ENCODE measurements at regions not wholly inside any gene's neighbourhood (a gene's known extent, or its start where the extent isn't known, plus 50 kb on each side); places are given as distances from the start of the nearest gene placed in this dataset.

GRCh38 chr10:131742500-131742951 is 158.3 kb upstream of the PPP2R2D start:
- ATAC-seq: no peak
- DNase-seq (ENCODE audit: missing footprints): no peak
- intact Hi-C loops (cut with DNase I): no loop called here

- no peak for DNase-seq (ENCODE audit: missing footprints)
These were observed 157.3 kb upstream of the PPP2R2D start for GRCh38 chr10:131743190-131744151.

GRCh38 chr10:131744346-131744745 is 156.5 kb upstream of the PPP2R2D start:
- no peak for ATAC-seq
- DNase-seq (ENCODE audit: missing footprints): no peak

More at GRCh38 chr10:131743190-131744151, 157.3 kb upstream of the PPP2R2D start:
- intact Hi-C loops (cut with DNase I): no loop called here
- no peak for ATAC-seq

DNA sequence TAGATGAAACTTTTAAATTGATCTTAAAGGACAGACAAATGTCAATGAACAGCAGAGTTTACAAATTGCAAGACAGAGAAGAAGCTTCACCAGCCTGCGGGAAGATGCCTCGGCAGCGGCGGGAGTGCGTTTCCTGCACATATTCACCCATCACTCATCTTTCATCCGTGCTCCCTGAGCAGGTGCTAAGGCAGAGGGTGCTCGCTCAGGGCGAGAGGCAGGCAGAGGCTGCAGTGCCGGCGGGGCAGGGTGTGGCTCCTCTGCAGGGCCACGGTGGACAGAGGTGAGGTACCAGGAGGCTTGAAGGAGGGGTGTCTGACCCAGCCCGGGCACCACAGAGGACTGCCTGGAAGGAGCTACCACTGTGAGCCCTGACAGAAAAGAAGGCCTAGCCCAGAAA is 155.2 kb upstream of the PPP2R2D start:
- DNase-seq (ENCODE audit: missing footprints) (no peak), ATAC-seq (no peak)
- intact Hi-C loops (cut with DNase I): no loop called here

More at GRCh38 chr10:131744346-131744745, 156.5 kb upstream of the PPP2R2D start:
- intact Hi-C loops (cut with DNase I): no loop called here

GRCh38 chr10:131746241-131746711 is 154.5 kb upstream of the PPP2R2D start:
- ATAC-seq (no peak), DNase-seq (ENCODE audit: missing footprints) (no peak)
- intact Hi-C loops (cut with DNase I): no loop called here

GRCh38 chr10:131746785-131747184 is 154.0 kb upstream of the PPP2R2D start:
- ATAC-seq (no peak), DNase-seq (ENCODE audit: missing footprints) (no peak)
- intact Hi-C loops (cut with DNase I): no loop called here

GRCh38 chr10:131747251-131747650 is 153.6 kb upstream of the PPP2R2D start:
- ATAC-seq (no peak), DNase-seq (ENCODE audit: missing footprints) (no peak)
- intact Hi-C loops (cut with DNase I): no loop called here

DNA sequence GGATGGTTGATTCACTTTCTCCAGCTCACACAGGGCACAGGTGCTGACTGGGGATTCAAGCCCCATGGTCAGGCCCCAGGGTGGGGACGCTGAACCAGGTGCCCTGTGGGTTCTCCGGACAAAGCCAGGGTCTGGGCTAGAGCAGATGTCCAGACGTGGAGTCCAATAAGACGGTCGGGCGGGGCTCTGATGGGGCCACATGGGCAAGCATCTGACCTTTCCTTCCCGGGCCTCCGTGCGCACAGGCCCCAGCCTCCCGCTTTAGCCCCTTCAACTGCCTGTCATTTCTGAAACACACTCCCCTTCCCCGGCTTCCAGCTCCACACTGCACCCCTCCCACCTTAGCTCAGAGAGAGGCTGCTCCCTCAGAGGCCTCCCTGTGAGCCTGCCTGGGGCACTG is 153.0 kb upstream of the PPP2R2D start:
- ATAC-seq (no peak), DNase-seq (ENCODE audit: missing footprints) (no peak)
- intact Hi-C loops (cut with DNase I): no loop called here

- intact Hi-C loops (cut with DNase I): no loop called here
- ATAC-seq (no peak), DNase-seq (ENCODE audit: missing footprints) (no peak)
These were observed 152.6 kb upstream of the PPP2R2D start for GRCh38 chr10:131748191-131748590.

- intact Hi-C loops (cut with DNase I): no loop called here
- ATAC-seq (no peak), DNase-seq (ENCODE audit: missing footprints) (no peak)
These were observed 151.7 kb upstream of the PPP2R2D start for GRCh38 chr10:131748831-131749766.

DNA sequence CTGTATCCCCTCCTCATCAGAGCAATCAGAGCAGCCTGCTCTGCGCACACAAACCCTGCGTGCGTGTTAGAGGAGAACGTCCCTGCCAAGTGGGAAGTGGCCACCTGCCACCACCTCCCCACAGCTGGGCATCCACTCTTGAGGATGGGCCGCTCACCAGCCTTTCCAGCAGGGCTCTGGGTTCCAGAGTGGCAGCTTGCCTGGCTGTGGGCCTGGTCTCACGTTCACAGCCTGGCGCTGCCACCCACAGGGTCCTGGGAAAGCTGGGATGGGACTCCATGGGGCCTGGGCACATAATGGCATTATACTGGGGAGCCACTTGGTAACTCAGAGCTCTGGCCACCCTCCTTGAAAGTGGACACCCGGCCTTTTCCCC is 151.1 kb upstream of the PPP2R2D start:
- ATAC-seq (no peak), DNase-seq (ENCODE audit: missing footprints) (no peak)
- intact Hi-C loops (cut with DNase I): no loop called here

DNA sequence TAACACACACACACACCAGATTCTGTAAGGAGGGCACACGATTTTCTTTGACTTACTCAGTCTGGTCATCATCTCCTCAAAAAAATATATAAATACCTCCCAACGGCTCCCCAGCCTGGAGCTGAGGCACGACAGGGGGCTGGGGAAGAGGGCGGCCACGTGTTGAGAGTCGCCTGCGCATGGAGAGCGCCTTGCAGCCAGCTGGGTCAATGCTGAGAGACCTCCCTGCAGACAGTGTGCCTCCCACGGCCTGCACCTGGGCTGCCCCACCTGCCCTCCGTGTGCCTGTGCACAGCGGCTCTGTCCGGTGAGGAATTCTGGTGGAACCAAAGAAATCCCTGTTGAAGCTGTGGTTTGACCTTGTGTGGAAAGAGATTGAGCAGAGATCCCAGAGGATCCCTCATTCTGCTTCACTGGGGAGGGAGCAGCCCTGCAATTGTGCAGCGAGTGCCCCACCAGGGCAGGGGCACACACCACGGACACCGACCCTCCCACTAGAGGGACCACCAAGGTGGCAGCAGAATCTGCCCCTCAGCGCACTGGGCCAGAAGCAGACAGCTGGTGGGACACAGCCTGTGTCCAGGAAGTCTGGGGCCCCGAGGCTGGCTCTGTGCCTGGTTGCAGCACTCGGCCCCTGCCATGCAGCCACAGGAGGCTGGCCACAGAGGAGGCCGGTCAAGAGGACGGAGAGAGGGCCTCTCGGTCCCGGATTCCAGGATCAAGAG is 150.5 kb upstream of the PPP2R2D start:
- intact Hi-C loops (cut with DNase I): no loop called here
- DNase-seq (ENCODE audit: missing footprints) (no peak), ATAC-seq (no peak)

GRCh38 chr10:131750973-131751826 is 149.6 kb upstream of the PPP2R2D start:
- DNase-seq (ENCODE audit: missing footprints) (no peak), ATAC-seq (no peak)
- intact Hi-C loops (cut with DNase I): no loop called here

GRCh38 chr10:131751827-131752775 is 148.7 kb upstream of the PPP2R2D start:
- ATAC-seq: no peak
- no peak for DNase-seq (ENCODE audit: missing footprints)
- intact Hi-C loops (cut with DNase I): no loop called here

DNA sequence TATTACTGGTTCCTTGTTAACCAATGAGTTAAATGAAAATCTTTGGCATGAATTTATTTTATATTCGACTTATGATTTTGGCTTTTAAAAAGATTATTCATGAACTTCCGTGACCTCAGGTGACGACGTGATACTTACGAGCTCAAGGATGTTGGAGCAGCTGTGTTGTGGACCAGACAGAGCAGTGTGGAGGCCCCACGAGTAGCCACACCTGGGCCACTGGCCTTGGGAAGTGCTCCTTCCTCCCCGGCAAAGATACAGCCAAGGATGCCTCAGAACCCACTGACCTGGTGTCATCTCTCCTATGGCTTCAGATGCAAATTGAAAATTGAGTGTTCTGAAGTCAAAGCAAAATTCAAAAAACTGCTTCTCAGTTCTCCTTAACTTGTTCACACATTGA is 147.5 kb upstream of the PPP2R2D start:
- DNase-seq (ENCODE audit: missing footprints) (no peak), ATAC-seq (no peak)
- intact Hi-C loops (cut with DNase I): no loop called here

DNA sequence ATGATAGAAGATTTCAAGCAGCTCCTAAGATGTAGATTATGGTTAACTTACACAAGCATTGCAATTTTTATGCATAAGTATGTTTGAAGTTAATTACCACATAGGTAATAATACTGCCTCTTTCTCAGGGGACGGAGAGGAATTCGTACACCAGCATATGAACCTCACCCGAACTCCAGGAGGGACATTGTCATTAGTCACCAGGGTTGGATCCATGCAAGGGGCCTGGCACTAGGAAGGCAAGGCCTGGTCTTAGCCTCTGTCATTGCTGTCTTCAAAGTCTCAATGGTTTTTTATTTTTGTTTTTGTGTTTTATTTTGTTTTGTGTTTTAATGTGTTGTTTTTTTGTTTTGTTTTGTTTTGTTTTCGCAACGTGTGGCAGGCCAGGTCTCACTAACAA is 145.6 kb upstream of the PPP2R2D start:
- ATAC-seq (no peak), DNase-seq (ENCODE audit: missing footprints) (no peak)
- intact Hi-C loops (cut with DNase I): no loop called here
